ENCODE measurements at regions not wholly inside any gene's neighbourhood (a gene's known extent, or its start where the extent isn't known, plus 50 kb on each side); places are given as distances from the start of the nearest gene placed in this dataset.

- no peaks in the 10 kb centered on the region for H3K9me3 ChIP-seq
- H3K4me3 ChIP-seq: no peak overlapping the region
- DNase-seq (peak in 1 of 6 donors; percentile 43), FAIRE-seq (no peak), ATAC-seq (peak in 1 of 4 donors; percentile 19)
- WGBS, 2 donors: 41 to 42% methylated on average over 16 of the region's 16 CpGs
- H3K36me3 ChIP-seq: no peaks in the 10 kb centered on the region
- no peak for TF ChIP-seq CTCF (IDR thresholded peaks at IDR 0.05)
- intact Hi-C loops (cut with DNase I): no loop called here
- no peaks in the 10 kb centered on the region for H3K4me1 ChIP-seq
- H3K27me3 ChIP-seq: no peaks in the 10 kb centered on the region
- no peak overlapping the region for H3K27ac ChIP-seq
Observed at GRCh38 chr2:136243638-136244535, 125.9 kb upstream of the CXCR4 start.

GRCh38 chr2:136242687-136243277, 124.8 kb upstream of the CXCR4 start:
- 73 to 86% methylated on average over 9 to 10 of the region's 10 CpGs for WGBS, 2 donors
- H3K27me3 ChIP-seq: no peaks in the 10 kb centered on the region
- no peaks in the 10 kb centered on the region for H3K4me1 ChIP-seq
- H3K27ac ChIP-seq: no peak overlapping the region
- intact Hi-C loops (cut with DNase I): no loop called here
- no peak for ATAC-seq
- TF ChIP-seq CTCF (IDR thresholded peaks at IDR 0.05): no peak
- no peaks in the 10 kb centered on the region for H3K9me3 ChIP-seq
- no peak overlapping the region for H3K4me3 ChIP-seq
- no peak for FAIRE-seq
- peak in 1 of 6 donors; percentile 43 for DNase-seq
- H3K36me3 ChIP-seq: no peaks in the 10 kb centered on the region

GRCh38 chr2:136242100-136242499, 124.2 kb upstream of the CXCR4 start:
- no peak for DNase-seq
- no peaks in the 10 kb centered on the region for H3K9me3 ChIP-seq
- TF ChIP-seq CTCF (IDR thresholded peaks at IDR 0.05): no peak
- intact Hi-C loops (cut with DNase I): no loop called here
- H3K4me1 ChIP-seq: no peaks in the 10 kb centered on the region
- no peak for ATAC-seq
- H3K27ac ChIP-seq: no peak overlapping the region
- H3K36me3 ChIP-seq: no peaks in the 10 kb centered on the region
- H3K27me3 ChIP-seq: no peaks in the 10 kb centered on the region
- H3K4me3 ChIP-seq: no peak overlapping the region
- no peak for FAIRE-seq
- whole genome bisulfite sequencing, 2 donors: 75 to 84% methylated on average over 4 of the region's 4 CpGs

- Histone ChIP-seq H3K4me1 (no peaks in the 10 kb centered on the region), H3K9me3 (no peaks in the 10 kb centered on the region), H3K36me3 (no peaks in the 10 kb centered on the region), H3K27ac (peak overlapping the region in 2 of 4 donors; percentile 54 to 56), H3K27me3 (no peaks in the 10 kb centered on the region), H3K4me3 (no peak overlapping the region)
- no peak for DNase-seq
- peak in 1 of 4 donors; percentile 76 for ATAC-seq
- FAIRE-seq: no peak
- intact Hi-C loops (cut with DNase I): no loop called here
- no peak for TF ChIP-seq CTCF (IDR thresholded peaks at IDR 0.05)
- WGBS, 2 donors: 47 to 57% methylated on average over 3 of the region's 3 CpGs
Observed at GRCh38 chr2:136239079-136239685, 121.2 kb upstream of the CXCR4 start.
